ENCODE measurements at regions not wholly inside any gene's neighbourhood (a gene's known extent, or its start where the extent isn't known, plus 50 kb on each side); places are given as distances from the start of the nearest gene placed in this dataset.

DNA sequence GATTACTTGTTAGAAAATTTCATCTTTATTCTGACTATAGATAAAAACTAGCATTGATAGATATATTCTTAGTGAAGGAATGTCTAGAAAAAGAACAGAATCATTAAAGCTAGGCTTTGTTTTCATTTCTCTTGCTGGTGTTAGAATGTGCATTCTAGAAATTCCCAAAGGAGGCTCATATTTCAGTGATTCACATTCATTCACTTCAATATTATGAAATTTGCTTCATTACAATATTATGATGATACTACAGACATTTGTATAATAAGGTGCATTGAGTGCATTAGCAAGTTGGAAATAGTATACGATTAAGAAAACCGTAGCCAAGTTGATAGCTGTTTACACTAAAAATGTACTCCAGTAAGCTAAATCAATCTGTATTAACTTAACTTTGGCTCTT is 70.7 kb upstream of the MYCBP2 start:
- H3K27me3 ChIP-seq, result no peaks in the 10 kb centered on the region
- no peaks in the 10 kb centered on the region for H3K4me1 ChIP-seq
- 80% methylated on average over 2 of the region's 2 CpGs for WGBS
- intact Hi-C loops (cut with DNase I), result no loop called here
- DNase-seq (ENCODE audit: extremely low spot score), result no peak
- H3K4me3 ChIP-seq, result no peak overlapping the region
- H3K9me3 ChIP-seq, result no peaks in the 10 kb centered on the region
- TF ChIP-seq EP300 (IDR thresholded peaks at IDR 0.05) (no peak), POLR2AphosphoS5 (IDR thresholded peaks at IDR 0.05) (no peak), POLR2A (IDR thresholded peaks at IDR 0.05; ENCODE audit: low read depth) (no peak)
- TF ChIP-seq, protein P1, sequence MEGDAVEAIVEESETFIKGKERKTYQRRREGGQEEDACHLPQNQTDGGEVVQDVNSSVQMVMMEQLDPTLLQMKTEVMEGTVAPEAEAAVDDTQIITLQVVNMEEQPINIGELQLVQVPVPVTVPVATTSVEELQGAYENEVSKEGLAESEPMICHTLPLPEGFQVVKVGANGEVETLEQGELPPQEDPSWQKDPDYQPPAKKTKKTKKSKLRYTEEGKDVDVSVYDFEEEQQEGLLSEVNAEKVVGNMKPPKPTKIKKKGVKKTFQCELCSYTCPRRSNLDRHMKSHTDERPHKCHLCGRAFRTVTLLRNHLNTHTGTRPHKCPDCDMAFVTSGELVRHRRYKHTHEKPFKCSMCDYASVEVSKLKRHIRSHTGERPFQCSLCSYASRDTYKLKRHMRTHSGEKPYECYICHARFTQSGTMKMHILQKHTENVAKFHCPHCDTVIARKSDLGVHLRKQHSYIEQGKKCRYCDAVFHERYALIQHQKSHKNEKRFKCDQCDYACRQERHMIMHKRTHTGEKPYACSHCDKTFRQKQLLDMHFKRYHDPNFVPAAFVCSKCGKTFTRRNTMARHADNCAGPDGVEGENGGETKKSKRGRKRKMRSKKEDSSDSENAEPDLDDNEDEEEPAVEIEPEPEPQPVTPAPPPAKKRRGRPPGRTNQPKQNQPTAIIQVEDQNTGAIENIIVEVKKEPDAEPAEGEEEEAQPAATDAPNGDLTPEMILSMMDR (IDR thresholded peaks at IDR 0.05), result no peak
- no peaks in the 10 kb centered on the region for H3K36me3 ChIP-seq
- no peak overlapping the region for H3K27ac ChIP-seq (replicated peaks in 1 of 4)

DNA sequence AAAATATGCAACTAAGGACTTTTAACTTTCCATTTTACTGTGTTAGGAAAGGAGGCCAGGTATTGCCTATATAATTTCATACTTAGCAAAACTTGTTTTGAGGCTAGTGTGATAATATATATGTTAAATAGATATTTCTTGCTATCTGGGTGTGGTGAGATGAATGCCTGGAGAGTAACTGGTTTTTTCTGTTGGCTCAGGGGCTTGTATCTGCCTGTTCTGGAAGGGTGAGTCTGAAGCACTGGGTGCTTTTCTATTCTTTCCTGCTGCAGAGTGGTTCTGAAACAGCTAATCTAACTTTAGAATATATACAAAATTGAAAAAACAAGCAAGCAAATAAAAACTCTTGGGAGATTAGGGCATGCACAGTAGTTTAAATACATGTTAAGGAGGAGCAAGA is 64.6 kb upstream of the MYCBP2 start:
- H3K27ac ChIP-seq (replicated peaks in 1 of 4), result no peak overlapping the region
- intact Hi-C loops (cut with DNase I), result no loop called here

DNA sequence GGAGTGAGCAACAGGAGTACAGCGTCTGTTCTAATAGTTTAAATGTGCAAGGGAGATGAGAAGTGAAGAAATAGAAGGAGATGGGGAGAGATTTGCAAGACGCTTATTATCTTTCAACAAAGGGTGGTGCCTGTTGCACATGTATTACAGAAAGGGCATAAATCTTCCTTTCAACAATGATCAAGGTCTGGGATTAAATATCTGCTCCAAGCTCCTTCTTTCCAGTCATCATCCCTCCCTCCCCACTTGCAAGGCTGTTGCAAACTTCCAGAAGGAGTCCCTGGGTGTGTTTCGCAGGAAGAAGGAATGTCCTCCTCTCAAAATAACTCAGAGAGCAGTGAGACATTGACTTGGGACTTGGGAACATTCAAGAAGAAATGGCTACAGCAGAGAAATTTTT is 63.5 kb upstream of the MYCBP2 start:
- no peaks in the 10 kb centered on the region for H3K4me1 ChIP-seq

More for the DNA sequence above, 64.6 kb upstream of the MYCBP2 start:
- Histone ChIP-seq H3K4me3 (no peak overlapping the region), H3K36me3 (no peaks in the 10 kb centered on the region), H3K27me3 (no peaks in the 10 kb centered on the region), H3K9me3 (no peaks in the 10 kb centered on the region), H3K4me1 (no peaks in the 10 kb centered on the region)
- TF ChIP-seq, protein P1 (IDR thresholded peaks at IDR 0.05), result no peak
- TF ChIP-seq POLR2AphosphoS5 (IDR thresholded peaks at IDR 0.05) (no peak), EP300 (IDR thresholded peaks at IDR 0.05) (no peak), POLR2A (IDR thresholded peaks at IDR 0.05; ENCODE audit: low read depth) (no peak)
- DNase-seq (ENCODE audit: extremely low spot score), result no peak

DNA sequence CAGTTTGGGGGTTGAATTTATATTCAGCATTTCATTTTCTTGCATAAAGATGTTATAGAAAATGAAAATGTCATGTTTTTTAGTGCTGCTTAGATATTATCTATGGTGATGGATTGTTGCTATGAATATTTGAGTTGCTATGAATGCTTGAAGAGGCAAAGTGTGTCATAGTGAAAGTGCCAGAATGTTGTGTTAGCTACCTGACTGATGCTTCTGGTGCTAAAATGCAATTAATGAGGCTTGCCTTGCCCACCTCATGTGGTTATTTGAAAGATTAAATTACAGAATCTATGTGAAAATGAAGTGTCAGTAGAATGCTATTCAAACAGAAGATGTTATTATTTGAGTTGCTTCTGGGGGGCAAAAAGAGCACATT is 62.7 kb upstream of the MYCBP2 start:
- H3K4me3 ChIP-seq, result no peak overlapping the region
- H3K27ac ChIP-seq (replicated peaks in 1 of 4), result no peak overlapping the region
- H3K4me1 ChIP-seq, result no peaks in the 10 kb centered on the region
- H3K27me3 ChIP-seq, result no peaks in the 10 kb centered on the region
- no peaks in the 10 kb centered on the region for H3K9me3 ChIP-seq
- H3K36me3 ChIP-seq, result no peaks in the 10 kb centered on the region
- DNase-seq (ENCODE audit: extremely low spot score), result no peak
- intact Hi-C loops (cut with DNase I), result no loop called here
- TF ChIP-seq EP300 (IDR thresholded peaks at IDR 0.05), result no peak
- TF ChIP-seq POLR2AphosphoS5 (IDR thresholded peaks at IDR 0.05), result no peak
- no peak for TF ChIP-seq POLR2A (IDR thresholded peaks at IDR 0.05; ENCODE audit: low read depth)
- TF ChIP-seq, protein P1 (IDR thresholded peaks at IDR 0.05), result no peak

More for the DNA sequence above, 63.5 kb upstream of the MYCBP2 start:
- intact Hi-C loops (cut with DNase I), result no loop called here
- no peaks in the 10 kb centered on the region for H3K9me3 ChIP-seq
- no peak for DNase-seq (ENCODE audit: extremely low spot score)
- TF ChIP-seq, protein P1 (IDR thresholded peaks at IDR 0.05), result no peak
- no peak for TF ChIP-seq POLR2AphosphoS5 (IDR thresholded peaks at IDR 0.05)
- no peak for TF ChIP-seq POLR2A (IDR thresholded peaks at IDR 0.05; ENCODE audit: low read depth)
- no peak for TF ChIP-seq EP300 (IDR thresholded peaks at IDR 0.05)
- no peaks in the 10 kb centered on the region for H3K27me3 ChIP-seq
- 59% methylated on average over 3 of the region's 3 CpGs for WGBS
- H3K36me3 ChIP-seq, result no peaks in the 10 kb centered on the region
- no peak overlapping the region for H3K4me3 ChIP-seq
- H3K27ac ChIP-seq (replicated peaks in 1 of 4), result no peak overlapping the region

DNA sequence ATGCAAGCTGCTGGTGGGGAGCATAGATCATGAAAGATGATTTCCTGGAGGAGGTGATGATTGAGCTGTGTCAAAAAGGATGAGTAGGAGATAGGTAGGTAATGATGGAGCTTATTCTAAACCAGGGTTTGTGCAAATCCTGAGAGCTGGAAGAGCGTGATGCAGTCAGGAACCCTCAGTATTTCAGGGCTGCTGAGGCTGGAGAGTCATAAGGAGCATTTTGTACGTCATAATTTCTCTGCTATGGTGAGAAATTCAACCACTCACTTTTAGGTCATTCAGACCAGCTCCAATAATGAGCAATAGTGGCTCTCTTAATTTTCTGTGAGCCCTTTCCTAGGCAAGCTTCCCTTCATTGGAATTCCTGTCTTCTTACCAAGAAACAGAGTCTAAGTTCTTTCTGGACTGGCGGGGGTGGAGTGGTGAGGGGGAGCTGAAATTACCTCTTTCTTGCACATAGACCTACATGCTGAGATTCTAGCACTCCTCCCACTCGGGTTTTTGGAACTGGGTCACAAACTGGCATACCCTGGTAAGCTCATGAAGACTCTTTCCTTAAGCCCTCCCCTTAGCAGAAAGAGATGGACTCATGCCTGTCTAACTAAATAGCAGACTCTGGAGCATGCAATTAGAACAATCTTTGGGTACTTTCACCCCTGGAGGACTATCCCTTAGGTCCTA is 62.2 kb upstream of the MYCBP2 start:
- Histone ChIP-seq H3K27me3 (no peaks in the 10 kb centered on the region), H3K9me3 (no peaks in the 10 kb centered on the region), H3K4me1 (no peaks in the 10 kb centered on the region), H3K36me3 (no peaks in the 10 kb centered on the region), H3K27ac (replicated peaks in 1 of 4) (no peak overlapping the region), H3K4me3 (no peak overlapping the region)
- WGBS, result 67% methylated on average over 4 of the region's 4 CpGs
- DNase-seq (ENCODE audit: extremely low spot score), result no peak
- intact Hi-C loops (cut with DNase I), result no loop called here
- TF ChIP-seq, protein P1 (IDR thresholded peaks at IDR 0.05), result no peak
- TF ChIP-seq POLR2AphosphoS5 (IDR thresholded peaks at IDR 0.05) (no peak), POLR2A (IDR thresholded peaks at IDR 0.05; ENCODE audit: low read depth) (no peak), EP300 (IDR thresholded peaks at IDR 0.05) (no peak)

Measured in esophagus muscularis mucosa (tissue), 4 donors.